ENCODE measurements at regions not wholly inside any gene's neighbourhood (a gene's known extent, or its start where the extent isn't known, plus 50 kb on each side); places are given as distances from the start of the nearest gene placed in this dataset.

DNA sequence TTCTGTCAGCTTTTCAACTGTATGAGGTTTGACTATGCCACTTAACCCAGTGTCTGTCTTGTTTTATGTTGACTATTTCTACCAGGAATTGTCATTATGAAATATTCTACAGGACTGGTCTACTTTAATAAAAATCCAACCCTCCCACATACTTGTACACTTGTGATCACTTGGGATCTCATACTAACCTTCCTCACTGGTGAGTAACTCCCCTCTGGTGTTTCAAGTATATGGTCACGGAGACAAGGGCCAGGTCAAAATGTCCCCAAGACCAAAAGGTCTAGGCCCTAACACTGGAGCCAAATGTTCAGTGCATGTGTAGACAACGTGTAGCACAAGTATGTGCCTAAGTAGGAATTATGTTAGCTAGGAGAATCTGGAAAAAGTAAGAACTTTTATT, 122.7 kb upstream of the TJP1 start:
- TF ChIP-seq NFIC (IDR thresholded peaks at IDR 0.05), result no peak
- TF ChIP-seq, protein P1, sequence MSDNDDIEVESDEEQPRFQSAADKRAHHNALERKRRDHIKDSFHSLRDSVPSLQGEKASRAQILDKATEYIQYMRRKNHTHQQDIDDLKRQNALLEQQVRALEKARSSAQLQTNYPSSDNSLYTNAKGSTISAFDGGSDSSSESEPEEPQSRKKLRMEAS (IDR thresholded peaks at IDR 0.05), result no peak

Data from Ishikawa (cell line).